ENCODE measurements at regions not wholly inside any gene's neighbourhood (a gene's known extent, or its start where the extent isn't known, plus 50 kb on each side); places are given as distances from the start of the nearest gene placed in this dataset.
"Not testable (repeated sequence)": the region's sequence is repeated elsewhere in the genome, so short reads cannot be mapped to it uniquely, and the experiment has no call there.

GRCh38 chr15:77861997-77862635 lies 215.4 kb downstream of the TBC1D2B start:
- not testable (repeated sequence) for ATAC-seq

- ATAC-seq = no peak
Measured at GRCh38 chr15:77860071-77860691, 217.3 kb downstream of the TBC1D2B start.

GRCh38 chr15:77859491-77860060 lies 217.9 kb downstream of the TBC1D2B start:
- no peak for ATAC-seq

DNA sequence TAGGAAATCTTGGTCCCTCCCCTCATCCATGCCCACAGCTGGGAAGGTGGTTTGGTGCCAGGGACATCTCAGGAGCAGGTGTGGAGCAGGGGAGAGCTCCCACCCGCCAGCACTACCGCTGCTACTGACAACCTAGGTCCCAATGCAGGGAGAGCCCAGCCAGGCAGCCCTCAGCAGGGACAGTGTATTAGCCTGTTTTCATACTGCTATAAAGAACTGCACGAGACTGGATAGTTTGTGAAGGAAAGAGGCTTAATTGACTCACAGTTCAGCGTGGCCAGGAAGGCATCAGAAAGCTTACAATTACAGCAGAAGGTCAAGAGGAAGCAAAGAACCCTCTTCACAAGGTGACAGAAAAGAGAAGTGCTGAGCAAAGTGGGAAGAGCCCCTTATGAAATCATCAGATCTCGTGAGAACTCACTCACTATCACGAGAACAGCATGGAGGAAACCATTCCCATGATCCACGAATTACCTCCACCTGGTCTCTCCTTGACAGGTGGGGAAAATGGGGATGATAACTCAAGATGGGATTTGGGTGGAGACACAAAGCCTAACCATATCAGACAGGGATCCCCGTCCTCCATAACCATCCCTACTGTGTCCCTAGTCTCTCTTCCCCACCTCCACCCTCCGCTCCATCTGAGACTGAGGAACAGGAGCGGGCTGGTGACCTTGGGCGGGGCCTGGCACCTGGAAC lies 218.6 kb downstream of the TBC1D2B start:
- ATAC-seq = no peak

DNA sequence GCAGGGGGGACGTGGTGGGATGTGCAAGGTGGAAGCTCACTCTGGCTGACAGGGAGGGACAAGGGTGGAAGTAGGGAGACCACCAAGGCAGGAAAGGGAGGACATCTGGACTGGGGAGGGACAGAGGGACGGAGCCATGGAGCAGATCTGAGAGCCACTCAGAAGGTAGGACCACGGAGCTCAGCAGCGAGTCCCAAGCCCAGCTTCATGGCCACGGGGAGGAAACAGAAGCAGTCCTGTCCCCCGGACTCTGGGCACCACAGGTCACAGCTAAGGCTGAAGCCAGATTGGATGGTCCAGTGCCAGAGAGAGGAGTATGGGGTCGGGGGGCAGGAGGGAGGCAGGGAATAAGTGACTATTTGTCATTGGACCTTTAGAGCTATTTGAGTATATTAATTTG lies 220.1 kb downstream of the TBC1D2B start:
- no peak for ATAC-seq

DNA sequence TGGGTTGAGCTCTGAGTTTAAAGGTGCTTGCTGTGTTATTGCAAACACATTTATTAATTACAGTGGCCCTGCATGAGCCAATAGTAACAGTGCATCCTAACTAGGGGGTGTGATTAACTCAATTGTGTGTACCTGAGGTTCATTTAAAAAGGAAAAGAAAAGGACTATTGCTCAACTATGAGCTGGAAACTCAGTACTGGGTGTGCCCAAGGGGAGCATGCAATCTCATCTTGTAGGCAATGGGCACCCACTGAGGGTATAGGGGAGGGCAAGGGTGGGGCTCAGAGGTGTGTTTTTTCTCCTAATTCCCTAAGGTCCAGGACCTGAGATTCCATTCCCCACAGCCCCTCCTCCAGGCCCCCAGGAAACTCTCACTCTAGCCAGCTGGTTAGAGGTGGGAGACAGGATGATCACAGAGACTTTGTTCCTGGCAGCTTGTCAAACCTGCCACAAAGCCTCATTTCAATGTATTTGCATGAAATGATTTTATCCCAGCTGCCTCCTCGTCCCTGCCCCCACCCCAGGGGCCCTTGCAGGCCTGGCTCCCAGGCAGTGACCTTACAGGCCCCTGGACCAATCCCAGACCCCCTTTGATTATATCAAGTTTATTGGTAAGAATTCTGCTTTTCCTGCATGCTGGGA lies 220.7 kb downstream of the TBC1D2B start:
- ATAC-seq = no peak

DNA sequence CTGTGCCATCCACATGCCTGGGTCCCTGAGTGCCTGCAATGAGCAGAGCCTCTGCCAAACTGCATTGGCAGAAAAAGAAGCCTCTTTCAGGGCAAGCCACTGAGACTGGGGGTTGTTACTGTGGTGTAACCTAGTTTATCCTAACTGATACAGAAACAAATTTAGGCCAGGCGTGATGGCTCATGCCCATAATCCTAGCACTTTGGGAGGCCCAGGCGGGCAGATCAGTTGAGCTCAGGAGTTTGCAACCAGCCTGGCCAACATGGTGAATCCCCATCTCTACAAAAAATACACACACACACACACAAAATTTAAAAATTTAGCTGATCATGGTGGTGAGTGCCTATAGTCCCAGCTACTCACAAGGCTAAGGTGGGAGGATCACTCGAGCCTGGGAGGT lies 221.6 kb downstream of the TBC1D2B start:
- no peak for ATAC-seq

DNA sequence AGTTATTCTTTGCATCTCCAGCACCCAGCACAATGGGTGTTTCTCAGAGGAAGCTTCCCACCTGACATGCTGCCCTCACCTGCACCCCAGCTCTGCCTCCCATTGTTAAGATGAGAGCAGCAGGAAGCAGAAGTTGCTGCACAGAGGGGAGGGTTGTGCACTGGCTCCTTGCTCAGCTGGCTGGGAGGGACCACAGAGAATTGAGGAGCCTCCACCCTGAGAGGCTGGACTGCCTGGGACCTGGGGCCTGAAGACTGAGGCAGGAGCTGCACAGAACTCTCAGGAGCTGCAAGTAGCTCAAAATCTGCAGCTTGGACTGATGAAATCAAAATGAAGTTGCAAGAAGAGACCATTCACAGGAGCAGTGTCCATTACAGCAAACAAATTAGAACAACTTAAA lies 222.3 kb upstream of the LINGO1 start:
- ATAC-seq = no peak

- no peak for ATAC-seq
Measured at GRCh38 chr15:77853910-77854309, 221.2 kb upstream of the LINGO1 start.

DNA sequence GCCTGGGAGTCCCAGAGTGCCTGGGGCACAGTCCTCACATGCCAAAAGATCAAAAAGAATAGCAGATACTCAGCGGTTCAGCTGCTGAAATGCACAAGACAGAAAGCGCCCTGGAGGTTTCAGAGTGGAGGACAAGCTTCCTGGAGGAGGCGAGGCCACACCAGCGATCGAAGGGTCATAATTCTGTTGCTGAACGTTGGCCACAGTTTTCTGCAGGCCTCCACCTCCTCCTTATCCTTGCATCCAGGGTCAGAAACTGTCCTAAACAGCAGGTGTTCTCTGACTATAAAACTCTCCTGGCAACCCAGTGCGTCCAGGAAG lies 220.3 kb upstream of the LINGO1 start:
- no peak for ATAC-seq

DNA sequence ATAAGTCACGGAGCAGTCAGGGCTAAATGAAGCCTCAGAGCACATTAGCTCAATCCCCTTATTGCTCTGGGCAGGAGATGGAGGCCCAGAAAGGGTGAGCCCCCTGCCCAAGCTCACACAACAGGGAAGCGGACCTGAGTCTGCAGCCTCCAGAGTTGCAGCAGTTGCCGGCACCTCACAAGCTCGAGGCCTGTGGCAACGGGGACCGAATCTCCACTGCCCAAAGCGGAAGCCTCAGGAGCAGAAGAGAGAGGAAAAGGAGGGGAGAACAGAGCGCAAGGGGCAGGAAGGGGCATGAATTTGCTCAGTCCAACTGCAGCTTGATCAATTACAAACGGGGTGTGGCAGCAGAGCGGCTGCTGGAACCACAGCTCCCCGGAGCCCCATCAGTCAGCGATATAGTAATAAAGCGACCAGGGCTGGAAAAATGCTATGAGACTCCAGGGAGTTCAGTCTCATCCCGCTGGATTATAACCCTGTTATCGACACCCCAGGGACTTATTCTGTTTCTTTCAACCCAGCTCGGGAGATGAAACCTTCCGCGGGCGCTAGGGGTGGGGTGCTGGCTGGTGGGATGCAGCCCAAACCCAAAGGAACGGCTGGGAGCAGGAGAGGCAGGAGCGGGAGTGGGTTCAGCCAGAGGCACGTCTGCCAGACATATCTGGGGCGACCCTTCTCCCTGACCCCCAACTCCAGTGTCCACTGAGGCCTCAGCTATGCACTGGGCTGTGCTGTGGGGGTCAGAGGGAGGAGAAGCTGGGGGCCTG lies 219.7 kb upstream of the LINGO1 start:
- no peak for ATAC-seq

- ATAC-seq = no peak
Measured at GRCh38 chr15:77851691-77852090, 219.0 kb upstream of the LINGO1 start.

- ATAC-seq = no peak
Measured at GRCh38 chr15:77851086-77851485, 218.4 kb upstream of the LINGO1 start.

- ATAC-seq = no peak
Measured at GRCh38 chr15:77846986-77847385, 214.3 kb upstream of the LINGO1 start.

DNA sequence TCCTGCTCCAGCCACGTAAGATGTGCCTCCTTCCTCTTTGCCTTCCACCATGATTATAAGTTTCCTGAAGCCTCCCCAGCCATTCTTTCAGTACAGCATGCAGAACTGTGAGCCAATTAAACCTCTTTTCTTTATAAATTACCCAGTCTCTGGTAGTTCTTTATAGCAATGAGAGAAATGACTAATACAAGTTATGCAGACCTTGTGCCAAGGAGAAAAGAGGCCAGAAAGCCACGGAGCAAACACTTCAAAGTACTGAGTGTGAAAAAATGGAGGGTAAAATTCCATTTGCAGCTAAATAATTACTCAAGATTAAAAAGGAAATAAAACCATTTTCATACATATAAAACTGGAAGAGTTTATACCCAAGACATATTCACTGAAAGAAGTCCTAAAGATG lies 213.6 kb upstream of the LINGO1 start:
- ATAC-seq = no peak

- no peak for ATAC-seq
Measured at GRCh38 chr15:77844798-77845446, 212.2 kb upstream of the LINGO1 start.

DNA sequence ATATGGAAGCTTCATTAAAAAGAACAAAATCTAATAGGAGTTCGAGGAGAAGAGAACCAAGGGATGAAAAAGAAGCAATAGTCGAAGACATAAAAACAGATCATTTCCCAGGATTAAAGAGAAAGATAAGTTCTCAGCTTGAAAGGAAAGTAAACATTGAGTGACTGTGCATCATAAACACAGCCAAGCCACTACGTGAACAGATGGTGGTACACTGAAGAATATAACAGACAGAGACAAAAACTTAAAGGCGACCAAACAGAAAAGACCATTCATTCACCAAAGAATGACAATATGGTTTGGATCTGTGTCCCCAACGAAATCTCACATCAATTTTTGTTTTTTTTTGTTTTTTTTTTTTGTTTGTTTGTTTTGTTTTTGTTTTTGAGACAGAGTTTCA lies 210.8 kb upstream of the LINGO1 start:
- ATAC-seq = no peak

DNA sequence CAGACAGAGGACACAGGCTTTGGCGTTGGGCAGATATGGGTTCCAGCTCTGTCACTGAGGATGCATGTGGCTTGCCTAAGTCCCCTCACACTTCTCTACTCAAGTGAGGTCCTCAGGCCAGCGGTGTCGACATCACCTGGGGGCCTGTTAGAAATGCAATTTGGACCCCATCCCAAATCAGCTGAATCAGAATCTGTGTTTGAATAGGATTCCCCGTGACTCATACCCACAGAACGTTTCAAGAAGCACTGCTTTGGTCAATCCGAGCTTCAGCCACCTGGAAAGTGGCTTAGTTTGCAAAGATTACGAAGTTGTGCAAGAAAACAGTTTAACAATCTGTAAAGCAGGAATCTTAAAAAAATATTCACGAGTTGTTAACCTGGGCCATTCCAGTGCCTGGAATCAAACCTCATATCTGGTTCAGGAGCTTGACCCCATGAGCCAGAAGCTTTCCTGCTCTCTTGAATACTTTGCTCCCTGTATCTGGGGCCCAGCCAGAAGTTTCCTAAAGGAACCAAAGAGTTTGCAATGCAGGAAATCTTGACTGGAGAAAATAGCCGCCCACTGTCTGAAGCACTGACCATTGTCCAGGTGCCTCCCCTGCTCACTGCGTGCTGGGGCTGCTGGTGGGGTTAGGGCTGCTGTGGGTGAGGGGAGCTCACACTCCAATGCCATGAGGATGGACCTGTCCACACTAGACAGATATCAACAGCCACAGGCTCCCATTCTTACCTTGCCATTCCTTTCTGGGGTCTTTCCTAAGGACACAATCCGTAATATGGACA lies 208.5 kb upstream of the LINGO1 start:
- no peak for ATAC-seq

DNA sequence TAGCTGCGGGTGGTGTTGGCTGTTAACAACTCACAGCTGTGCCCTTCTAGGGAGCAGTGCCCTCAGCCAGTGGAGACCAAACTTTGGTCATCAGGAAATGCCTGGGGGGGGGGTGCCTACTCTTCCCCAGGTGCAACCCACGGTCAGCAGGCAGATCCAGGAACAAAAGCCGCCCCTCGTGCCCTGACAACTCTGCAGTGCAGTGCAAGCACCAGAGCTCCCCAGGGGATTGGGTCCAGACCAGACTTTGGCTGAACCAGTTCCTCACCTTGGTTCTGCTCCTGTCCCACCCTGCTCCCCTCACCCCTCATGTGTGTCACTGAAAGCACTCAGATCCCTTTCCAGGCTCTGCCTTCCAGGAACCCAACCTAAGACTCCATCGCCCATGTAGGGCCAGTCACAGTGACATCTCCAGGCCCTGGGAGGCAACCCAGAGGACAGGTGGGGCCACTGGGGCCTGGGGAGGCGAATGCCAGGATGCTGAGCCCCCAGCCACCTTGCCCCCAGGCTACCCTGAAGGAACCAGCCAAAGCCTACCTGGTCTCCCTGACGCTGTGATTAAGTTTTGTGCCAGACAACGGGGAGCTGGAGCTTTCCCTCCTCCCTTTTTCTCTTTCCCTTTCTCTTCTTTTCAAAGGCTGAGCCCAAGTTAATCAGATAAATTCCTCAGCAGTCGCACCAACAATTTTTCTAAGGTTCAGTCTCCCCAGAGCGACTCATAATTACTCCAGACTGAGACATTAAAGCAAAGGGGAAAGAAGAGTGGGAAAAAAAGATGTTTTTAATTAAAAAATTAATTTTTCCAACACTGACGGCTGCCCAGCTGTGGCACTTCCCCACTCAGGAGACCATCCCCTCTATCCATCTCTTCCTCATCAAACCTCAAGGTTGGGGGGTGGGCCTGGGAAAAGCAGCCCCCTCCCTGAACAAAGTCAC lies 207.5 kb upstream of the LINGO1 start:
- ATAC-seq = no peak

DNA sequence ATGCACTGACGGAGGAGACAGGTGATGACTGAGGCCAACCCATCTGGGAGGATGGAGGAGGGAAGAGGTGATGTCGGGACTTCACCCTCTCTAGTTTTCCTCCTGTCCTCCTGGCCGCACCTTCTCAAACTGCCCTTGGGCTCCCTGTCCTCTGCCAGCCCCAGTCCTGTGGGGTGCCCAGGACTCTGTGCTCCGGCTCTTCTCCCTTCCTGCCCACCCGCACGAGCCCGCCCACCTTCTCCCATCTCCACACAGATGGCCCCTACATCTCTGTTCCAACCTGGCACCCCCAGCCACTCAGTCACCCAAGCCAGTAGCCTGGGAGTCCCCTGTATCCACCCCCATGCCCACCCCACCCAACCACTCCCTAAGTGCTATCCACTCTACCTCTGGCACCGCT lies 206.7 kb upstream of the LINGO1 start:
- ATAC-seq = no peak

Measured in activated CD4-positive, CD25-positive, alpha-beta regulatory T cell treated with anti-CD3 and anti-CD28 coated beads, Interleukin-2, amount 50 U/mL, for 24 hours (primary cell).